Parathyroid adenoma (tissue), 2 donors: ENCODE measurements at regions not wholly inside any gene's neighbourhood (a gene's known extent, or its start where the extent isn't known, plus 50 kb on each side); places are given as distances from the start of the nearest gene placed in this dataset.

ENCODE experiments used
- H2AFZ ChIP-seq: fragments of 300-600 bp; sonication (generic); one replicate; pipeline ENCODE4 v1.7.0; 2017; ENCODE audit warnings: antibody characterized with exemption, mild to moderate bottlenecking
- H3K27ac ChIP-seq: fragments of 300-600 bp; sonication (generic); one replicate; pipeline ENCODE4 v1.7.0; 2017
- H3K27me3 ChIP-seq: fragments of 300-600 bp; sonication (generic); one replicate; pipeline ENCODE4 v1.7.0; 2017; ENCODE audit warnings: low read length; ENCODE audit not compliant: control insufficient read depth, insufficient read depth
- H3K36me3 ChIP-seq: fragments of 300-600 bp; sonication (generic); one replicate; pipeline ENCODE4 v1.7.0; 2017; ENCODE audit warnings: low read length; ENCODE audit not compliant: control insufficient read depth, insufficient read depth
- H3K4me1 ChIP-seq: fragments of 300-600 bp; sonication (generic); one replicate; pipeline ENCODE4 v1.7.0; 2017; ENCODE audit warnings: control low read depth
- H3K4me2 ChIP-seq: fragments of 300-600 bp; sonication (generic); one replicate; pipeline ENCODE4 v1.7.0; 2017; ENCODE audit warnings: low read length
- H3K4me3 ChIP-seq: fragments of 300-600 bp; sonication (generic); one replicate; pipeline ENCODE4 v1.7.0; 2017; ENCODE audit warnings: low read depth, low read length
- H3K79me2 ChIP-seq: fragments of 300-600 bp; sonication (generic); one replicate; pipeline ENCODE4 v1.7.0; 2017; ENCODE audit warnings: control low read depth
- H3K9ac ChIP-seq: fragments of 300-600 bp; sonication (generic); one replicate; pipeline ENCODE4 v1.7.0; 2017; ENCODE audit warnings: mild to moderate bottlenecking
- H3K9me3 ChIP-seq: fragments of 300-600 bp; sonication (generic); one replicate; pipeline ENCODE4 v1.7.0; 2017; ENCODE audit warnings: low read length; ENCODE audit not compliant: control insufficient read depth
- CTCF ChIP-seq: fragments of 300-600 bp; sonication (generic); IDR thresholded peaks from one replicate; pipeline ENCODE4 v1.7.0; 2017; ENCODE audit warnings: antibody characterized with exemption, mild to moderate bottlenecking
- donor health status: primary hyperparathyroidism.

DNA sequence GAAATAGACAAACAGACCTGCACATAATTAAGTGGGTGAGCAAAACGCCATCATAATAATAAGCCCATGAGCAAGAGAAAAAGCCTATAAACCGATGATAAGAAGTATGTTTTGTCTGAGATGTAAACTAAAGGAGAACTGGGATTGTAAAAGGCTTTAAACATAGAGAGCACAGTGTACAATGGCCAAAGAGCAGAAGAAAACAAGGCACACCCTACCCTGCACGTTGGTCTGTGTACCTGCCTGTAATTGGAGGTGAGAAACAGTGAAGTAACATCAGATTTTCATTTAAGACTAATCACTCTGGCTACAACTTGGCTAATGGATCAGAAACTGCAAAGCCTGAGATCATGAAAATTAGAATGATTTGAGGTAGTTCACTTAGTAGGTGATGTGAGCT lies 1094.7 kb upstream of the GYPC start:
- Histone ChIP-seq H3K36me3 (no peaks in the 10 kb centered on the region), H3K79me2 (no peaks in the 10 kb centered on the region), H2AFZ (no peak overlapping the region), H3K27ac (no peak overlapping the region), H3K4me2 (no peak overlapping the region), H3K9ac (no peak overlapping the region), H3K4me1 (no peaks in the 10 kb centered on the region), H3K27me3 (no peaks in the 10 kb centered on the region), H3K9me3 (no peaks in the 10 kb centered on the region), H3K4me3 (no peak overlapping the region)
- no peak for TF ChIP-seq CTCF

DNA sequence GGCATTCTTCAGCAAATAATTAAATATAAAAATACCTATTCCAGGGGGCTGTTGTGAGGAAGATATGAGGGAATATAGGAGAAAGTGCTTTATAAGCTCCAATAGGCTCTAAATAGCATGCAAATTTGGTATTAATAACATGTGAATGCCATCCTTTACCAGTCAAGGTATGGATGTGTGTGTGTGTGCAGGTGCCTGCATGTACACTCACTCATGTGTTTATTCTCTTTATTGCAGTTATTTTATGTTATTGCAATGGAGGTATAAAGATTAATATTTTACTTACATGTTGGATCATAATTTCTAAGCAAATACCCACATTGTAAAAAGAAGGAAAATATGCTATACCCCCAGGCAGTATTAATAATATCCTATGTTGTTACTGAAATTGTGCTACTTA lies 1093.0 kb upstream of the GYPC start:
- Histone ChIP-seq H3K4me2 (no peak overlapping the region), H3K4me3 (no peak overlapping the region), H3K36me3 (no peaks in the 10 kb centered on the region), H3K79me2 (no peaks in the 10 kb centered on the region), H3K27ac (no peak overlapping the region), H3K4me1 (no peaks in the 10 kb centered on the region), H3K9ac (no peak overlapping the region), H3K9me3 (no peaks in the 10 kb centered on the region), H2AFZ (no peak overlapping the region), H3K27me3 (no peaks in the 10 kb centered on the region)
- TF ChIP-seq CTCF: no peak

- Histone ChIP-seq H3K79me2 (no peaks in the 10 kb centered on the region), H3K4me1 (no peaks in the 10 kb centered on the region), H2AFZ (no peak overlapping the region), H3K36me3 (no peaks in the 10 kb centered on the region), H3K27ac (no peak overlapping the region), H3K9ac (no peak overlapping the region), H3K4me3 (no peak overlapping the region), H3K4me2 (no peak overlapping the region), H3K9me3 (no peaks in the 10 kb centered on the region), H3K27me3 (no peaks in the 10 kb centered on the region)
- no peak for TF ChIP-seq CTCF
Observed at GRCh38 chr2:125564471-125564870, 1091.5 kb upstream of the GYPC start.

- Histone ChIP-seq H2AFZ (no peak overlapping the region), H3K9me3 (no peaks in the 10 kb centered on the region), H3K79me2 (no peaks in the 10 kb centered on the region), H3K36me3 (no peaks in the 10 kb centered on the region), H3K4me2 (no peak overlapping the region), H3K4me1 (no peaks in the 10 kb centered on the region), H3K9ac (no peak overlapping the region), H3K4me3 (no peak overlapping the region), H3K27me3 (no peaks in the 10 kb centered on the region), H3K27ac (no peak overlapping the region)
- TF ChIP-seq CTCF: no peak
Observed at GRCh38 chr2:125566422-125566821, 1089.5 kb upstream of the GYPC start.

GRCh38 chr2:125567100-125567499 lies 1088.9 kb upstream of the GYPC start:
- Histone ChIP-seq H3K27ac (no peak overlapping the region), H3K4me1 (no peaks in the 10 kb centered on the region), H3K9me3 (no peaks in the 10 kb centered on the region), H3K4me3 (no peak overlapping the region), H3K4me2 (no peak overlapping the region), H2AFZ (no peak overlapping the region), H3K27me3 (no peaks in the 10 kb centered on the region), H3K79me2 (no peaks in the 10 kb centered on the region), H3K36me3 (no peaks in the 10 kb centered on the region), H3K9ac (no peak overlapping the region)
- no peak for TF ChIP-seq CTCF
